GM21390 (cell line): ENCODE measurements at regions not wholly inside any gene's neighbourhood (a gene's known extent, or its start where the extent isn't known, plus 50 kb on each side); places are given as distances from the start of the nearest gene placed in this dataset.

Experiments used
- ATAC-seq: cut with Tn5 transposase; IDR thresholded peaks from one replicate; pipeline ENCODE4 v1.9.1; 2021; ENCODE audit not compliant: unreplicated experiment

DNA sequence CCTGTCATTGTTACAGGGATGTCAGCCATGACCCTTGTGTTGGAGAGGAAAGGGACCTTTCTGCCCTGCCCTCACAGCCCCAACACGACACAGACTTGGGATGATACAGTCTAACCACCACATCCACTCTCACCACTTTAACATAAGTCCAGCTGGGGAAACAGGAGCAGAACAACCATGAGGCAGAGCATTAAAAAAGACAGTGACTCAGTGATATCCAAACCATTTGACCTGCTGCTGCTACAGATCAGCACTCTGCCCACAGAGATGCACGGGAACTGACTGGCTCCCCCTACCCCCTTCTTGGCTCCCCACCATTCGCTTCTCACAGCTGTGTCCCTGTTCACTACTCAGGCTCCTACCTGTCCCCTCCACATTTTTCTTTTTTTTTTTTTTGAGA lies 458.6 kb downstream of the ZNF608 start:
- no peak for ATAC-seq

DNA sequence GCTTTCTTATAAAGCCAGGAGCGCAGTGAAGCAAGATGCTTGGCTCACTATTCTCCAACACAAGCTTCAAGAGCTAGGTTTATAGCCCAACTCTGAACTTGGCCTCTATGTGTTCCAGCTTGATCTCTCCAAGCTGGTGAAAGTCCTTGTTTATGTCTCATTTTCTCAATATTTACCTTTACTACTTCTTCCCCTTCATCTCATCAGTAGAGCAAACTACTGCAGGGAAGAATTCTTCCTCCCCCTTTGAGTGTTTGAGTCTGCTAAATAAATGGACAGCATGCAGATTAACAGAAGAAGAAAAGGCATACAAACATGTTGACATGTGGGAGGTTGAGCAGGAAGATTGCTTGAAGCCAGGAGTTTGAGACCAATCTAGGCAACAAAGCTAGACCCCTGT lies 460.7 kb downstream of the ZNF608 start:
- ATAC-seq = no peak

DNA sequence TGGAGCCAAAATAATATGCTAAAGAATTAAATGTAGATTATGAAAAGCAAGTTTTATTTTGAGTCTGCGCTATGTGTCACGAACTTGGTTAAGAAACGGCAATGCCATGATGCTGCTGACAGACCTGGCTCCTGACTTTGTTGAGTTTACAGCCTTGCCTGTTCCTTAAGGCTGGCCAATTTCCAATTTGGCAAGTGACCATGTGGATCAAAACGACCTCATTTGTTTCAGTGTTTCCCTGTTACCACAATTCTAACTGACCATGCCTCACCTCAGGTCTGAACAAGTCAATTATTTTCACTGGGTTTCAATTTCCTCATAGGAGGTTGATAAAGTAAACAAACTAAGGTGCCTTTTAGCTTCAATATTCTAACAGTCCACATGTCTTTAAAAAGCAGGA lies 461.4 kb downstream of the ZNF608 start:
- ATAC-seq = no peak

DNA sequence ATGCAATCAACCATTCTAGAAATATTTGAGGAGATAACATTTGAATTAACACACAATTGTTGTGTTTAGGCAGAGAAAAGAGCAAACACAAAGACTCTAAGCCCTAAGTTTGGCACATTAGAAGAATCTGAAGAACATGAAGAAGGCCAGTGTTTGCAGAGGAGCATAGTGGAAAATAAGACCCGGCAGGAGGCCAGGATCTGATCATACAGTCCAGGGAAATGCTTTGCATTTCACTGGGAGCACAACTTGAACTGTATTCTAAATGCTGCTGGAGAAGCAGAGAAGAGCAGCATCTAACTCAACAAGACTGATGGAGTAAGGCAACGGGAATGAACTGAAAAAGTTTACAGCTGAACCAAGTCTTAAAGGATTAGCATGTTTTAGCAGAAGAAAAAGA lies 463.4 kb downstream of the ZNF608 start:
- ATAC-seq = no peak

DNA sequence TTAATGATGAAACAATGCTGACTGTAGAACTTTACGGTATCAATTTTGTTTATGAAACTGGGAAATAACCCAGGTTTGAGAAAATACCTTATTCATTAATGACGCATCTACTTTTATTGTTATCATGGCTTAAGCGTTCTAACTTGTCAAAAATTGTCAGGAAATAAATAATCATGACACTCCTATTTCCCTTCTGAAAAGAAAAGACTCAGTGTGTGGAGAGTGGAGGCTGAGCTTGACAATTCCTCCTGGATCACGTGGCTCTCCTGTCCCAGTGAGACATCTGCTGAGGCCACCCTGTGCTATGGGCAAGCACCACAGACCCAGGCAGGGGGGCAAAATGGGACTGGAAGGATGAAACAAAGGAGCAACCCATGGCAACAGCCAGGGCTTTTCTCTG lies 466.4 kb downstream of the ZNF608 start:
- no peak for ATAC-seq

DNA sequence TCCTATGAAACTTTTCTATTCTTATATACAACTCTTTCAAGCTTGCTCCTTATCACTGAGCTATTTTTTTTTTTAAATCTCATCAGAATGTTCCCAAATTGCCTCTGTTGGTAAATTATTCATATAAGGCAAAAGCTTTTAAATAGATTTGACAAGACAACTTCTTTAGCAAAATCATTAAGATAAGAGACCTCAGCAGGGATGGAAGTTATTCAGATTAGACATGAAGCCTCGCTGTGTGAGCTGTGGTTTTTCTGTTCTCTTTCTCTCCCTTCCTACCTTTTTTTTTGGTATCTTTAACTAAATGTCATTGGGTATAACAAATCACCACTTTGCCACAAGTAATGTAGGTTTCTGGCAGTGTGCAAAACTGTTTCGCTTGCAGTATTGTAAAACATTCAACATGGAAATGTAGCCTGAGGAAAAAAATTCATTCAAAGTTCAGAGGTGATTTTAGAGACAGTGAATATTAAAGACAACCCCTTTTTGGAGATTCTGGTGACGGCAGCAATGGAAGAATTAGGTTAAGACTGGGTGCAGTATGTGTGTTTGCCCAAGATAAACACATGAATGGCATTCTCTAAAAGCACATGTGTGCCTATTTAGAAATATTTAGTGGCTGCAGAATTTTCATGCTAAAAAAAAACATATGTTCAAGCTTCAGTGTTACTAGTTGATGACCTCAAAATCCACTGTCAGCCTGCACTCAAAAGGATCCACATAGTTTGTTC lies 467.1 kb downstream of the ZNF608 start:
- no peak for ATAC-seq

DNA sequence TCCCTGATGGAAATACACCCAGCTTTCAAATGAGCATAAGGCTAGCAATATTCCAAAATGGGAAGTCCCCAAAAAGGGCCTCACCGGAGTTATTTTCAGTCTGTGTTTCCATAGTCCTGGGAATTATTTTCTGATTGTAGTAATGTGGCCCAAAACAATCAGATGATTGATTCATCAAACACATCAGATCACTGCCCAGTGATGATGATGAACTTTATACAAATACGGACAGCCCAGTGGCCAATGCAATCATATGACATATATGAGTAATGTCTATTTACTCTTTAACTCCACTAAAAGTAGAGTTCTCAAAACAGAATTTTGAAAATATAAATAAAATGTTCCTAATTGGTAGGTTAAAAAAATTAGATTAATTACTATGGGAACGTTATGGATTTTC lies 467.8 kb downstream of the ZNF608 start:
- ATAC-seq = no peak

DNA sequence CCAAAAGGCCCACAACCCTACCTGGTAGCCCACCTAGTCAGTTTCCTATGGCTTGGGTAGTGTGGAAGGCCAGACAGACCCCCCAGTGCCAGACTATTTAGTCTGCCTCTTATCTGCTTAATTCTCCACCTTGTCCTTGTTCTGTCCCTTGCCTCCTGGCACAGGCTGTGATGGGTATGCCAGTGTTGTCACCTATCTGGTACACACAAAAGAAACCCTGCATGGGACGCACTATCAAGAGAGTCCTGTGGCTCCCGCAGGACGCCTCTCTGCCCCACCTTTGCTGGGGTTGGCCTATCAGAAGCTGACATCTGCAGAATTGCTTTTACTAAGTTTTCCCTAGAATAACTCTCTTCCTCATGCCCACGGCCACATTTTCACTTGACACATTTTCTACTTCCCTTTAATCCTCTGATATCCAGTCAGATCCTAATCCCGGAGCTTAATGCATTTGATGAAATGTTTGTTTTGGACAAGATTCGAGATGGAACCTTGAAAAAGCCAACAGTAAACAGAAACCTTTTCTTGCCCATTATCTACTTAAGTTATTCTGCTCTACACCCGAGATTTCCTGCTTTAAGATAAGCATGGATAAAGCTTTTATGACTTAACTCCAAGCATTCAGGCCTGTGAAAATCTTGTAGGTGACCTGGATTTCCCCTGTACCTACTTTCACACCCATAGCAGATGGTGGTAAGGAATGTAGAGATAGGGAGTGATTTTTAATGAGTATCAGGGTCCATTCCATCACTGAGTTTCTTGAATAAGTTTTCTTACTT lies 468.5 kb downstream of the ZNF608 start:
- ATAC-seq = no peak

DNA sequence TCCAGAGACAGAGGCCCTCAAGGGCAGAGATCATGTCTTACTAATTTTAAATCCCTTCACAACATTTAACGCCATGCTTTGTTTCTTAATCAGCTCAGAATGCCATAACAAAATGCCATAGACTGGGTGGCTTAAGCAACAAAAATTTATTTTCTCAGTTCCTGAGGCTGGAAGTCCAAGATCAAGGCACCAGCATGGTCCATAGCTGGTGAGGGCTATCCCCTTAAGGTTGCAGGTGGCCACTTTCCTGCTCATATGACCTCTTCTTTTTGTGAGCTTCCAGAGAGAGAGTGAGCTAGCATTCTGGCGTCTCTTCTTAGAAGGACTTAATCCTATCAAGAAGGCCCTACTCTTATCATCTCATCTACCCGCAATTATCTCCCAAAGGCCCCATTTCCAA lies 470.3 kb downstream of the ZNF608 start:
- ATAC-seq = no peak

DNA sequence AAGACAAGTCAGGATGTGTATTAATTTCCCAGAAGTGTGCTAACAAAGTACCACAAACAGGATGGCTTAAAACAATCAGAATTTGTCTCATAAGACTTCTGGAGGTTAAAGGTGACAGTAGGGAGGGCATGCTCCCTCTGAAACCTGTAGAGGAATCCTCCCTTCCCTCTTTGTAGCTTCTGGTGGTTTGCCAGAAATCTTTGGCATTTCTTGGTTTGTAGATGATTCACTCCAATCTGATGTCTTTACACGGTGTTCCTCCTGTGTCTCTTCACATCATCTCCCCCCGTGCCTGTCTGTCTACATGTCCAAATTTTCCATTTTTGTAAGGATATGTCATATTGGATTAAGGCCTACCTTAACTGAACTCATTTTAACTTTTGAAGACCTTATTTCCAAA lies 471.5 kb downstream of the ZNF608 start:
- ATAC-seq = no peak

DNA sequence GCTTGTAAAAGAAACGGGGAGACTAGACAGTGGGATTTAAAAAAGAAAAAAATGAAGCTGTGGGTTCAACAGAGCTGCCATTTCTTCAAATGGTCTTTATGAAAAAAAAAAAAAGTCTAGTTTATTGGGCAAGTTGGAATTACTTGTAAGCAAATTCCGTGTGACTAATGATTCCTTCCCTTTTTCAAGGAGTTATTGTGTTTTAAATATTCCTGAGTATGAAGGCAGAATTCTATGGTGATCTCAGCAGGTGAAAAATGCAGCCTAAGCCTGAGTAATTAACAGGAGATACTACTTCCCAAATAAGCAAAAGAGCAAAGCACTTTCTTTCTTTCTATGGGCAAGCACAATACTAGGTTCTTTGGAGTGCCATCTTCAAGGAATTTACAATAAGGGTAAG lies 481.9 kb downstream of the ZNF608 start:
- no peak for ATAC-seq

DNA sequence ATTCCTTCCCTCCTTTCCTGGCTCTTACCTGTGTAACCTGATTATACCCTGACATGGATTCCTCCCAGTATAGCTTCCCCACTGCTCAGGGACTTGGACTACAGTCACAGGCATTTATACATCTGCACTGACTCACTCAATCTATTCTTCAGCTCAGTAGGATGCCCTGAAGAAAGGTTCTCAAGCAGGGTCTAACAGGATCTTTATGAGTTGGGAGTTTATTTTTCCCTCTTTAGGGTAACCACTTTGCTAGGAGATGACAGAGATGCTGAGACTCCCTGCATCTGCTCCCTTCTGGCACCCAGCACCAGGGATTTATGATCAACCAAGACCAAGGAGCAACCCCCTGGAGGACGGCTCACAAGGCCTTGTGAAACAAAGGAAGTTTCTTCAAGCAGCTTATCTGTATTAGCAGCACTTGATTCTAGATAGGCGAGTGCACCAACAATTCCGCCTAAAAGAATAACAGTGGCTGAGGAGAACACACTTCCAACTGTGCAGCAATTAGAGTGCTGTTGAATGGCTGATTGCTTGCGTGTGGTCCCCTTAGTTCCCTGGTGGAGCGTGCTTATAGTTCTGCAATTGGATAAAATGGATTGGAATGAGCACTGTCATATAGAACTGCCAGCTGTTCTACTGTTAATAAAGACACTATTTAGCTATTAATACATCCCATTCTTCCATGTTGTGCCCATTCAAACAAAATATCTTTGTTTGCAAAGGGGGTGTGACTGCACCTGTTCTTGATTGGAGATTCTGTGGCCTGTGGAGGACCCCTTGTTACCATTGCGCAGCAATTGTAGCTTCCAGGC lies 482.6 kb downstream of the ZNF608 start:
- ATAC-seq = no peak

DNA sequence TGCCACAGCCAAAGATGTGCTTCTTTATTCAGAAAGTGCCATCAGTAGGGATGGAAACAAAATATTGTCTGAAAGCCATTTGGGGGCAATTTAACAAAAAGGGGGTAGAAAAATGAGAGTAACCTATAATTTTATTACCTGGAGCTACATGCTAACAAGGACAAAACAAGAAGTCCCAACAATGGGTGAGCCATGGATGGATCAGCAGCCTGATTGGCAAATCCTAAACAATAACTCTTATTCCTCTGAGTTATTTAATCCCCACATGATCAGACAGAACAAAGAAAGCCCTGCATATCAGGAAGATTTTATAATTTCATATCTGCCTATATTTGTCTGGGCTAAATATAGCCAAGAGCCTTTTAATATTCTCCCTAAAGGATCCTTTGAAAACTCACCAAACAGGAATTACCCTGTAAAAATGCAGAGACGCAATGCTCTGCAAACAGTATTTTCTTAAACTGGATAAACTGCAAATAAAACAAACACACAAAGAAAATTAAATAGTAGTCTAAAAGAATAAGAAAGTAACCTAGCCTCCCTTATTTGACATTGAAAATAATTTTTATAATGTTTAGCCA lies 483.4 kb downstream of the ZNF608 start:
- no peak for ATAC-seq

DNA sequence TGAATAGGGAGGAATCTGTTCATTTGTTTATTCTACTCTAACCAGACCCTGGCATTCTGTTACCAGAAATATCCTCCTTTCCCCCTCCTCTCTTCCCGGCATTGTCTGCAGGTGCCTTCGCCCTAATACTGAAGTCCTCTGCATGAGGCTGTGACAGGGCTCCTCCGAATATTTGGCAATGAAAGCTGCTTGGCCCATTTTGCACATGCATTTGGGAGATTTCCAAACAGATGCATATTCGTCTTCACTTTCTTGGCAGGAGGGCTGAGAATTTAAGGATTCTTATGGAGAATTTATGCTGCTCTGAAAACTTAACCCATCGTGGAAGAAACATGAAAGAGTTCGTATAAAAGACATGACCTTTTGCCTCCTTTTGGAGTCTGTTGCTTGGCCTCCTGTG lies 484.0 kb downstream of the ZNF608 start:
- no peak for ATAC-seq

DNA sequence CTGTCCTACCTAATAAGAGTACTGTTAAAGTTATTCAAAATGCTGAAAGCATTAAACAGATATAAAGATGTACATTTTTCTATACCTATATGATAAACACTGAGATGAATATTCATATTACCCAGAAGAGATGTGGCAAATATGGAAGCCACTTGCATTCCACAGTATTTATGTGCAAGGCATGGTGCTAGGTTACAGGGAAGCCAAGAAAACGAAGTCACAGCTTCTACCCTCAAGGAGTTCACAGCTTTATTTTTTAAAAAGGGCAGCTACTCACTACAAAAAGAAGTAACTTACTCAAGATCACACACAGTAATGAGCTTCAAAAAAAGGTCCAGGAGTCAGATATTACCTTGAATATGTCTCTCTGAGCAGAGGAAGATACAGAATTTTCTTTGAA lies 484.6 kb downstream of the ZNF608 start:
- ATAC-seq = no peak

DNA sequence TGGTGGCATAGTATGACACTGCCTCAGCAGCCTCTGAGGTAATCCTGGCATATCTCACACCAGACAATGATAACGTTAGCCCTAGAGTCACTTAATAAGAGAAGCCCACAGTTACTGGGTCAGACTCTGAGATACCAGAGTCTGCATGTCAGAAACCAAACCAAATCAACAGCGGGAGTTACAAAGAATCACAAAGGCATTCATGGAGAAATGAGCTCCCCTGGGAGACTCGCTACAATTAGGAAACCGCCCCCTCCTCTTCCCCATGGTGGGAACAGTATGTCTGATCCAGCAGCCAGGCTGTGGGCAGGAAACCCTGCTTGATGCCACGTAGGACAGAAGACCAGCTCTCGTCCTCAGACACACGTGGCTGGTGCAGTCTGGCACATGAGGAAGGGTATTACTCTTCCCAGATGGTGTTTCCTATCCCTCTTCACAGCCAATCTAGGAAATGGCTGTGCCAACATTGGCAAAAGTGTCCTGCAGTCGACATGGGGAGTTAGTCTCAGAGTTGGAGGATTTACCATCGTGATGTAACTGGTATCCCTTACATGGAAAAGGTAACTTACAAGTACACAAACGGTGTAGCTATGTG lies 485.4 kb downstream of the ZNF608 start:
- ATAC-seq = no peak

DNA sequence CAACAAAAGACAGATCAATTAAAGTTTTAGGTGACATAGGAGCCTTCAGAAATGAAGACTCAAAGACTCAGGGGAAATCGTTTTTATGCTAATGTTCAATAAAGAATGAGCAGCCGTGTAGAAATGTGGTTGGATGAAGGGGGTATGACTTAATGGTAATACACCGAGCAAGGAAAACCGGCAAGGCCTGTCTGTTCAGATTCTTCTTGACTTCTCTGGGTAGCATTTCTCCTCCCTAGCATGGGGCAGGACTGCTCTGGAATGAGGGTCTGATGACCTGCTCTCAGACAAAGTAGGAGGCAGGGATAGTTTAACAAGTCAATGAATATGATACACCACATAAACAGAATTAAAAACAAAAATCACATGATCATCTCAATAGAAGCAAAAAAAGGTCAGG lies 487.4 kb downstream of the ZNF608 start:
- ATAC-seq = no peak

DNA sequence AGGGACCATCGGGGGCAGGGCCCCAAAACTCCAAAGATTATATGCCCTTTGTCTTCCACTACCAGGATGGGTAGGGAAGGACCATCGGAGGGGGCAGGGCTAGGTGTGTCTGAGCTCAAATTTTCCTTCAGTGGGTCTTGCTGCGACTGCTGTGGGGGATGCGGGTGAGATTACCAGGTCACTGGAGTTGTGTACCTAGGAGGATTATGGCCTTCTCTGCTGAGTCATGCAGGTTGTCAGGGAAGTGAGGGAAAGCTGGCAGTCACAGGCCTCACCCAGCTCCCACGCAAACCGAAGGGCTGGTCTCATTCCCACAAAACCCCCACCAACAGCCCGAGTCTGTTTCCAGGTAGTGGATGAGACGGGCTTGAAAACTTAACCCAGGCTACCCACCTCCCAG lies 489.4 kb downstream of the ZNF608 start:
- ATAC-seq = no peak

DNA sequence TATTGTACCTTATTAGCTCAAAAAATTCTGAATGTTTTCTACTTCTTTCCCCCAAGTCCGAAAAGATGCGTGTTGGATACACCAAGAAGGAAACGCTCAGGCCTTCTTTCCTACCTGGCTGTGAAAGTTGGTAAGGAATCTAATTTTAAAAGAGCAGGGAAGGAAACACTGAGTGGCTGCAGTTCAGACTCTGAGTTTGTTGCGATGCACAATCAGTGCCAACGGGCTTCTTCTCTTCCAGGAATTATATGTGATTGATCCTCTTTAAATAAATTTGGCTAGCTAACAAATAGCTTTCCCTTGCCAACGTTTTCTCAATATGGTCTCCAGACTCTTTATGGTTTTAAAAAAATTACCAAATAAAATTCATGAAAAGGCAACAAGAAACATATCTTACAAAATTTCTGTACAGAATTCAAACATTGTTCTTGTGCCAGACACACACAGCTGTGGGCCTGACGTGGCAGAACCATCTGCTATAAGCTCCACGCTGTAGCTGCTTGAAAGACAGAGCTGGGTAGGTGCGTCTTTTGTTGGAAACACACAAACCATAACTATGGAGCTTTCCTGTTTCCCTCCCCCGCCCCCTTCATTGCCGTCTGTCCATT lies 493.1 kb downstream of the ZNF608 start:
- no peak for ATAC-seq

DNA sequence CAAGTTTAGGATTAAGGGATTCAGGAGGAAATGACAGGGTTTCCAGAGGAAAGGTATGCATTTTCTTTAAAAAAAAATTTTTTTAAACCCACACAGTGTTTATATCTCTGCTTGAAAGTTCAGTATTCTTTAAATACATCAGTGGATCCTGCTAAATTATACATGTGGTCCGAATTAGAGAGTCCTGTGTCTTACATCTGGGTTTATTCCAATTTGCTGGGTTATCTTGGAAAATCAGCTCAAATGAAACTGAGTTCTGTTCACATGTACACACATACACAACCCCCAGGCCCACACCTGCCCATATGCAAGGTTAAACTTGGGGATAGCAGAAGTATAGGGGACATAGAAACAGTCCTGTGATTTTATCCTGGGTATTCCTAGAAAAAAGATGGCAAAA lies 493.7 kb downstream of the ZNF608 start:
- no peak for ATAC-seq

DNA sequence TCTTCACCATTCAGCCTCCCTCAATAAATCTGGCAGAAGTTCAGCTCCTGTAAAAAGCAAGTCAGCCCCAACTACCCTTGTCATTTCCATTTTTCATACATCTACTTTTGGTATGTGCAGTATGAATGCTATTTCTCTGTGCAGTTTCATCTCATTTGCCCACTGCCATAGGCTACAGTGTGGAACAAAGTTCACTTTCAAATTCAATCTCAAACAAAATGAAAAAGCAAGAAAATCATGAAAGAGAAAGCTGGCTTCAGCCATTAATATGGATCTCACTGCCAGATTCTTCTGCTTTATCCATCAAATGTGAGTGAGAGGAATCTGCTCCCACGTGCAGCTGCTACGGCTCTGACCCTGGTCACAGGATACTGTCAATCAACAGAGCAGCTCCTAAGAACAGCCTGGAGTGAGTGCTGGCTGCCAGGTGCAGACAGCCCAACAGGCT lies 494.2 kb downstream of the ZNF608 start:
- ATAC-seq = no peak
